NCI-H446 treated with DMSO at 0.1 percent for 48 hours (cell line): ENCODE measurements at regions not wholly inside any gene's neighbourhood (a gene's known extent, or its start where the extent isn't known, plus 50 kb on each side); places are given as distances from the start of the nearest gene placed in this dataset.
A peak's percentile ranks its signal among the peaks of the same experiment; 100 is the strongest.

Experiments used
- DNase-seq: peaks from one replicate; lab custom pipeline; 2025; lab: John Stamatoyannopoulos, UW

DNA sequence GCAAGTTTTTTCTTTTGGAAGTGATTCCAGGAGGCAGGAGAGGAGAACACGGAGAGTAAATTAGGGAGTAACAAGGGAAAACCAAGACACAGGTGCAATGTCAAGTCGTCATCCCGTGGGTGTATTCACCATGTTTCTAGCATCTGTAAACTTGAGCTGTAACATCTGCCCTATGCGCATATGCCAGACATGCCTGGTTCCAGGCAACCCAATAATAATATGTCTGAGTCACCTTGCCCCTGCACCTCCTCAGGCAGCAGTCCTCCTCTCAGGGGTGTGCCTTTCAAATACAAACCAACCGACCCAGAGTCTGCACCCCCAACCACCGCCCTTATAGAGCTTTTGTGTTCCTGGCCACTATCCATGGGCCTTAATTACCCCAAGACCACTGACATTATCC is 107.0 kb upstream of the PDE1C start:
- DNase-seq, result no peak

- no peak for DNase-seq
These were observed 104.9 kb upstream of the PDE1C start for GRCh38 chr7:32175099-32175498.

- no peak for DNase-seq
These were observed 101.0 kb upstream of the PDE1C start for GRCh38 chr7:32171248-32171647.

DNA sequence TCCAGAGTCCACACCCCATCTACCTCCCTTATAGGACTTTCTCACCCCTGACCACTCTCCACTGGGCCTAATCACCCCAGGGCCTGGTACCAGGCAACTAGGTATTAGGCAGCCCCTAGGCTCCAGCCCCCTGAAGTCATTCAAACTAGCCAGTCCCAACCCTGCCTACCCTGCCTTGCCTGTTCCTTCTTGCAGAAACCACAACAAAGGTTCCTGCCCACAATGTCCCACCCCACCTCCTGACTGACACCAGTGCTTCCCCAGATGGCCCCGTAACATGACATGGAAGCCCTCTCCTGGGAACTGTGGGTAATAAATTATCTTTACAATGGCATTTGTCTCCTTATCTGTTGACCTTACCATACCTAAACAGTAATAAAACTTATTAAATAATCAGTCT is 100.6 kb upstream of the PDE1C start:
- DNase-seq, result no peak

GRCh38 chr7:32169228-32169627 is 99.0 kb upstream of the PDE1C start:
- no peak for DNase-seq

- no peak for DNase-seq
These were observed 97.6 kb upstream of the PDE1C start for GRCh38 chr7:32167815-32168214.

- no peak for DNase-seq
These were observed 97.0 kb upstream of the PDE1C start for GRCh38 chr7:32167256-32167655.

DNA sequence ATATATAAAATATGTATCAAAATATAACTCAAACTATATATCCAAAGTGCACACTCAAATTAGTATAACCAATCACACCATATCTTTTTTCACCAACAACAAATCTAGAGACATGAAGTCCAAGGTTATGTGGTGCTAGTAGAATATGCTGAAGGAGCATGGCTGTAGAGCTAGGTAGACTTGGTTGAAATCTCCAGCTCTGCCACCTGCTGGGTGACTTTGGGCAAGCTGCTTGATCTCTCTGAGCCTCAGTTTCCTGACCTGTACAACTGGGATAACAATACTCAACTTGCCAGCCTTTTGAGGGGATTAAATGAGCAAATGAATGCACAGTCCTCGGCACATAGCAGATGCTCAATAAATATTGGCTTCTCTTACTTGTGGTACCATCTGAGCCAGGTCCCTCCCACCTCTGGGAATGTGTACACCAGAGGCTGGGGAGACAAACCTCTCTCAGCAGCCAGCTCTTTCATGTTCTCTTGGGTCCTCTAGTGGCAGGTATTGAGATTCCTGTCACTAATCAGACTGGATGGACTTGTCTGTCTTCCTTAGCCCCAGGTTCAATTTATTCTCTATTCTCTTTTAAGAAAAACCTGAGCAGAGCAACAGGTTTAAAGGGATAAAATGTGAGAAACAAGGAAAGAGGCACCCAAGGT is 94.3 kb upstream of the PDE1C start:
- peak; percentile 77 for DNase-seq

- peak; percentile 56 for DNase-seq
These were observed 93.7 kb upstream of the PDE1C start for GRCh38 chr7:32163896-32164295.

- peak; percentile 100 for DNase-seq
These were observed 93.1 kb upstream of the PDE1C start for GRCh38 chr7:32163141-32163806.

GRCh38 chr7:32161708-32162107 is 91.5 kb upstream of the PDE1C start:
- no peak for DNase-seq

- peak; percentile 31 for DNase-seq
These were observed 88.8 kb upstream of the PDE1C start for GRCh38 chr7:32158751-32159745.

DNA sequence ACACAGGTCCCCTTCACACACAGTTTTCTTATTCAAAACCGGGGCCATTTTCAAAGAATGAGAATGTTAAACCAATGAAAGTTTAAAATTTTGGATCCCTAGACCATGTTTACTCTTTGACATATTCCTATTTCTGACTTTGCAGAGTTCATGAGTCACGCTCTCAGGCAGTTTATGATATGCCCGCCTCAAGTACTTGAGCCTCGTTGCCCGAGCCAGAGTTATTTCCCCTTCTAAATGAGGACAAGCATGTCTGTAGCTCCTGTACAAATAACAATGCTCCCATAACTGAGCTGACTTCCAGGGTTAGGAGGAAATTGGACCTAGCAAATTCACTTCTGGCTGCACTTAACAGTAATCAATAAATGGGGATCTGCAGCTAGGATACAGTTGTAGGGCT is 87.9 kb upstream of the PDE1C start:
- DNase-seq, result peak; percentile 59

GRCh38 chr7:32155712-32156111 is 85.5 kb upstream of the PDE1C start:
- DNase-seq, result no peak

DNA sequence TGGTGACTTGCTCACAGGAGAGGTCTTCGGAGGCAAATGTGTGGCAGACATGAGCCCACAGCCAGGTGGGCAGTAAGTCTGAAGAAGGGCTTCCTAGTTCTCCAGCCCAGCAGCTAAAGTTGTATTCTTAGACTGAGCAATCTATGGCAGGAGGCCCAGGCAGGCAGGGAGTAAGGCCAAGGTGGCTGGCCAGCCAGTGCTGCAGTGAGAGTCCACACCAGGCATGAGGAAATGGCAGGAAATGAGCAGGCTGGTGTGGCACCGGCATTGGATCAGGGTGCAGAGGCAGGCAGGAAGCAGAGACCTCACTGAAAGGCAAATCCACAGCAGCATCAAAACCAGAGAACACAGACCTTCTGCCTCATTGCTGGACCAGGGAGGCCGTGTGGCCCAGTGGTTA is 84.6 kb upstream of the PDE1C start:
- no peak for DNase-seq

DNA sequence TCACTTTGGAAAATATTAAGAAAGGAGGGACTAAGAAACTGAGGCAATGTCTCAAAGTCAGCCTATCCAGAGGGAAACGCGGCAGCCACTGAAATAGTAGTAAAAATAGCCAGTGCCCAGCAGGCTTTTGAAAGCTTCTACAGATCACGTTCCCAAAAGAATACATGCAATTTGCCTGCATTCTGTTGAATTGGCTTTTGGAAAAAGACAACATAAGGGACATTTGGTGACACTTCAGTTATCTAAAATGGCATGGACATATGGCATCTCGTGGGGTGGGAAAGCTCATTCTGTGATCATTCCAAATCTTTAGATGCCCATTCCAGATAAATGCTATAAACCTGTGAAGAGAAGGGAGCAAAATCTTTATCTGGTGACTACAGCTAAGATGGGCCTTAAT is 82.8 kb upstream of the PDE1C start:
- no peak for DNase-seq

DNA sequence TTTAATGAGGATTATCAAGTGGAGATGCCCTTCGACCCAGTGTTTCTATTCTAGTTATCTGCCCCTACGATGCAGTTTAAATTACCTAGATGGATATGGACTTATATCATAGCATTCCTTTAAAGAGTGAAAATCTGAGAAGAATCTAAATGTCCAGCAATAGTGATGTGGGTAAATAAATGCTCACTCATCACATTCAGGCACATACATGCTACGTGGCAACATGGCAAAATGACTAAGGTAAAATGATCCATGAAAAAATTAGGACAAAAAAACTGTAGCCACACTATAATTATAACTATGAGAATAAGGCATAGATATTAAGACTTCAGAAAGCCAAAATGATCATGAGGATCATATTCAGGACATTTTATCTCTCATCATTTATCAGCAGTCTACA is 82.4 kb upstream of the PDE1C start:
- DNase-seq, result no peak

GRCh38 chr7:32150589-32150988 is 80.4 kb upstream of the PDE1C start:
- DNase-seq, result no peak

DNA sequence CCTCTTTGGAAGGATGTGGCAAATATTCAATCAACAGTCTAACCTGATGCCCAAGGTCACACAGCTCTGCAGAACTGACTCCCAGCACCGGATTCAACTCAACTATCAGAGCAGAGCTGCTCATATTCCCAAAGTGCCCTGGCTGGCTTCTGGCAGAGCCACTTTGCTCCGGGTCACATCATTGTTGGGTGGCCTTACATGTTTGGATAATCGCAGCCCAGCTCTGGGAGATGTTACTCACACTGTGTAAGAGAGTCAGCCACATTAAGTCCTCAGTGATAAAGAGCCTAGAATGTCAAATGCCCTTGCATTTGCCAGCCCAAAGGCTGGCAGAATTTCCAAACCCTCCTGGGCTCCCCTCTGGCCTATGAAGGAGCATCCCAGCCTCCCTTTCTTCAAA is 79.8 kb upstream of the PDE1C start:
- no peak for DNase-seq

- DNase-seq, result no peak
These were observed 77.5 kb upstream of the PDE1C start for GRCh38 chr7:32147546-32148268.

DNA sequence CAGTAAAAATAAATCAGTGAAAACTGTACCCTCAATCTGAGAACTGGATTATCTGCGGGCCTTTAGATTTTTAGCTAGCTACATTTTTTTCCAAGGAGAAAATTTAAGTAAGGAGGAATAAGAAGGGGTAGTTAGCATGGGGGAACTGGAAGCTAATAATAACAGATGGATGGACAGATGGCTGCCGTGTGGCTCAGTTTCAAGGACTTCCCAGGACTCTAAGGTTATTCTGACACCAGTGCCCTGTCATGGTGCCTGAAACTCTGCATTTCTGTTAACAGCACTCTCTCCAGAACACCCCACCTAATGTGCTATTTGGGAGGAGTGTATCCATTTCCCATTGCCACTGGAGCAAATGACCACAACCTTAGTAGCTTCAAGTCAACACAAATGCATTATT is 75.7 kb upstream of the PDE1C start:
- peak; percentile 83 for DNase-seq

DNA sequence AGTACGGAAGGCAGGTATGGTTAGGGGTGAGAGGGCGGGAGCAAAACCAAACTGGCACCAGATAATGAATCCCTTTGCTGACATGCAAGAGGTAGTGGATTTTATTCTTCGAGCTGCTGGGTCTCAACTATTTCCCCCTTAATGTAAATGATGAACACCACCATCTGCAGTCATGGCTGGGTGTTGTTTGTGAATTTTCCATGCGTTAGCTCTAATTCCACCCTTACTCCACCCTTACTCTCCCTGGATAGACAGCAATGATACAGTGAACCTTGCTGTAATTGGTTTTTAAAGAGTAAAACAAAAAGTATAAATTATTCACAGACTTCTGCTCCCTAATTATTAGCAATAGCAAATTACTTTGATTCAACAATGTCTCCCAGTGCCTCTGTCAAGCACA is 74.5 kb upstream of the PDE1C start:
- DNase-seq, result no peak
